ENCODE measurements at regions not wholly inside any gene's neighbourhood (a gene's known extent, or its start where the extent isn't known, plus 50 kb on each side); places are given as distances from the start of the nearest gene placed in this dataset.

- TF ChIP-seq, protein P1, sequence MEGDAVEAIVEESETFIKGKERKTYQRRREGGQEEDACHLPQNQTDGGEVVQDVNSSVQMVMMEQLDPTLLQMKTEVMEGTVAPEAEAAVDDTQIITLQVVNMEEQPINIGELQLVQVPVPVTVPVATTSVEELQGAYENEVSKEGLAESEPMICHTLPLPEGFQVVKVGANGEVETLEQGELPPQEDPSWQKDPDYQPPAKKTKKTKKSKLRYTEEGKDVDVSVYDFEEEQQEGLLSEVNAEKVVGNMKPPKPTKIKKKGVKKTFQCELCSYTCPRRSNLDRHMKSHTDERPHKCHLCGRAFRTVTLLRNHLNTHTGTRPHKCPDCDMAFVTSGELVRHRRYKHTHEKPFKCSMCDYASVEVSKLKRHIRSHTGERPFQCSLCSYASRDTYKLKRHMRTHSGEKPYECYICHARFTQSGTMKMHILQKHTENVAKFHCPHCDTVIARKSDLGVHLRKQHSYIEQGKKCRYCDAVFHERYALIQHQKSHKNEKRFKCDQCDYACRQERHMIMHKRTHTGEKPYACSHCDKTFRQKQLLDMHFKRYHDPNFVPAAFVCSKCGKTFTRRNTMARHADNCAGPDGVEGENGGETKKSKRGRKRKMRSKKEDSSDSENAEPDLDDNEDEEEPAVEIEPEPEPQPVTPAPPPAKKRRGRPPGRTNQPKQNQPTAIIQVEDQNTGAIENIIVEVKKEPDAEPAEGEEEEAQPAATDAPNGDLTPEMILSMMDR (IDR thresholded peaks at IDR 0.05): no peak
- Mint-ChIP-seq H3K27ac (no peak overlapping the region), H3K4me1 (no peaks in the 10 kb centered on the region), H3K4me3 (no peak overlapping the region), H3K36me3 (ENCODE audit: low read depth) (no peaks in the 10 kb centered on the region), H3K27me3 (no peaks in the 10 kb centered on the region), H3K9me3 (peaks cover 6% of the 10 kb centered on the region)
- intact Hi-C loops (cut with micrococcal nuclease): no loop called here
- ChIA-PET CTCF (no interaction called here), POLR2A (no interaction called here)
- DNase-seq: no peak
- ATAC-seq (ENCODE audit: low read depth): no peak
These were observed 1330.6 kb downstream of the DSC3 start for GRCh38 chr18:29711932-29712331.

- Mint-ChIP-seq H3K9me3 (peaks cover 9% of the 10 kb centered on the region), H3K27ac (no peak overlapping the region), H3K4me3 (no peak overlapping the region), H3K4me1 (no peaks in the 10 kb centered on the region), H3K27me3 (no peaks in the 10 kb centered on the region), H3K36me3 (ENCODE audit: low read depth) (no peaks in the 10 kb centered on the region)
- TF ChIP-seq, protein P1 (IDR thresholded peaks at IDR 0.05): no peak
- DNase-seq (no peak), ATAC-seq (ENCODE audit: low read depth) (no peak)
- ChIA-PET POLR2A (no interaction called here), CTCF (no interaction called here)
- intact Hi-C loops (cut with micrococcal nuclease): no loop called here
These were observed 1349.2 kb downstream of the DSC3 start for GRCh38 chr18:29693334-29693733.

GRCh38 chr18:29681578-29681977 is 1361.0 kb downstream of the DSC3 start:
- H3K4me3 Mint-ChIP-seq: no peak overlapping the region
- H3K27me3 Mint-ChIP-seq: no peaks in the 10 kb centered on the region
- H3K27ac Mint-ChIP-seq: no peak overlapping the region
- TF ChIP-seq, protein P1 (IDR thresholded peaks at IDR 0.05): no peak
- CTCF ChIA-PET: no interaction called here
- no peak for DNase-seq
- H3K9me3 Mint-ChIP-seq: peaks cover 11% of the 10 kb centered on the region
- POLR2A ChIA-PET: no interaction called here
- no peaks in the 10 kb centered on the region for H3K36me3 Mint-ChIP-seq (ENCODE audit: low read depth)
- H3K4me1 Mint-ChIP-seq: no peaks in the 10 kb centered on the region
- no peak for ATAC-seq (ENCODE audit: low read depth)
- intact Hi-C loops (cut with micrococcal nuclease): no loop called here

- no peak for ATAC-seq (ENCODE audit: low read depth)
- POLR2A ChIA-PET: no interaction called here
- H3K27ac Mint-ChIP-seq: no peak overlapping the region
- no peaks in the 10 kb centered on the region for H3K9me3 Mint-ChIP-seq
- H3K4me3 Mint-ChIP-seq: no peak overlapping the region
- CTCF ChIA-PET: no interaction called here
- TF ChIP-seq, protein P1 (IDR thresholded peaks at IDR 0.05): no peak
- DNase-seq: no peak
- intact Hi-C loops (cut with micrococcal nuclease): no loop called here
- no peaks in the 10 kb centered on the region for H3K27me3 Mint-ChIP-seq
- H3K36me3 Mint-ChIP-seq (ENCODE audit: low read depth): no peaks in the 10 kb centered on the region
- H3K4me1 Mint-ChIP-seq: no peaks in the 10 kb centered on the region
These were observed 1378.1 kb downstream of the DSC3 start for GRCh38 chr18:29664278-29665036.

- ChIA-PET POLR2A (no interaction called here), CTCF (no interaction called here)
- Mint-ChIP-seq H3K4me1 (no peaks in the 10 kb centered on the region), H3K27ac (no peak overlapping the region), H3K4me3 (no peak overlapping the region), H3K36me3 (ENCODE audit: low read depth) (no peaks in the 10 kb centered on the region), H3K9me3 (peaks cover 2% of the 10 kb centered on the region), H3K27me3 (no peaks in the 10 kb centered on the region)
- intact Hi-C loops (cut with micrococcal nuclease): no loop called here
- ATAC-seq (ENCODE audit: low read depth) (no peak), DNase-seq (no peak)
- TF ChIP-seq, protein P1 (IDR thresholded peaks at IDR 0.05): no peak
These were observed 1380.6 kb downstream of the DSC3 start for GRCh38 chr18:29661924-29662323.
